OCI-LY1 (cell line): ENCODE measurements at regions not wholly inside any gene's neighbourhood (a gene's known extent, or its start where the extent isn't known, plus 50 kb on each side); places are given as distances from the start of the nearest gene placed in this dataset.

Experiments
- EZH2 ChIP-seq: fragments of 200-600 bp; sonication (generic), shearing (Covaris generic); IDR thresholded peaks from 2 replicates; pipeline ENCODE4 v1.8.0; 2017; ENCODE audit warnings: borderline replicate concordance, mixed run types, mild to moderate bottlenecking, antibody characterized with exemption, low read length, moderate library complexity, mixed read lengths
- TF ChIP-seq, protein P1 (sequence below): fragments of 200-600 bp; sonication (generic), shearing (Covaris generic); IDR thresholded peaks from 2 replicates; pipeline ENCODE4 v1.5.1; 2017; ENCODE audit warnings: mild to moderate bottlenecking, antibody characterized with exemption, low read length, moderate library complexity, mixed read lengths

DNA sequence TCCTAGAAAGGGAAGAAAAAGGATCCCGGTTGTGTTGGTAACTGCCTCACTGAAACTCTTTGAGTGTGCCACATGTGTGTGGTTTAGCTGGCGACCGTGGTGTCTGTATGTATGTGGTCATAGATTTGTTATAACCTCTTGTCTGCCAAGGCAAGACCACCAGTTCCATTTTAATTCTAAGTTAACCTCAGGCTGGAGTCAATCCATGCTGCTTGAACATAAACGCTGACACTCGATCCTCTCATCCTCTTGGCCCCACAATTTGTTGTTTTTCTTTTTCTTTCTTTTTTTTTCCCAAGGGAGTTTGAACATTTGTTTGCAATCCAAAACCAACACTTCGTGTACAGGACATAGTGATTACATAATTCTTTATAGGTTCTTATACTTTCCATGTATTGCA, 318.9 kb upstream of the JAG1 start:
- TF ChIP-seq EZH2, result no peak
- TF ChIP-seq, protein P1, sequence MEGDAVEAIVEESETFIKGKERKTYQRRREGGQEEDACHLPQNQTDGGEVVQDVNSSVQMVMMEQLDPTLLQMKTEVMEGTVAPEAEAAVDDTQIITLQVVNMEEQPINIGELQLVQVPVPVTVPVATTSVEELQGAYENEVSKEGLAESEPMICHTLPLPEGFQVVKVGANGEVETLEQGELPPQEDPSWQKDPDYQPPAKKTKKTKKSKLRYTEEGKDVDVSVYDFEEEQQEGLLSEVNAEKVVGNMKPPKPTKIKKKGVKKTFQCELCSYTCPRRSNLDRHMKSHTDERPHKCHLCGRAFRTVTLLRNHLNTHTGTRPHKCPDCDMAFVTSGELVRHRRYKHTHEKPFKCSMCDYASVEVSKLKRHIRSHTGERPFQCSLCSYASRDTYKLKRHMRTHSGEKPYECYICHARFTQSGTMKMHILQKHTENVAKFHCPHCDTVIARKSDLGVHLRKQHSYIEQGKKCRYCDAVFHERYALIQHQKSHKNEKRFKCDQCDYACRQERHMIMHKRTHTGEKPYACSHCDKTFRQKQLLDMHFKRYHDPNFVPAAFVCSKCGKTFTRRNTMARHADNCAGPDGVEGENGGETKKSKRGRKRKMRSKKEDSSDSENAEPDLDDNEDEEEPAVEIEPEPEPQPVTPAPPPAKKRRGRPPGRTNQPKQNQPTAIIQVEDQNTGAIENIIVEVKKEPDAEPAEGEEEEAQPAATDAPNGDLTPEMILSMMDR, result no peak
